ENCODE measurements at regions not wholly inside any gene's neighbourhood (a gene's known extent, or its start where the extent isn't known, plus 50 kb on each side); places are given as distances from the start of the nearest gene placed in this dataset.

DNA sequence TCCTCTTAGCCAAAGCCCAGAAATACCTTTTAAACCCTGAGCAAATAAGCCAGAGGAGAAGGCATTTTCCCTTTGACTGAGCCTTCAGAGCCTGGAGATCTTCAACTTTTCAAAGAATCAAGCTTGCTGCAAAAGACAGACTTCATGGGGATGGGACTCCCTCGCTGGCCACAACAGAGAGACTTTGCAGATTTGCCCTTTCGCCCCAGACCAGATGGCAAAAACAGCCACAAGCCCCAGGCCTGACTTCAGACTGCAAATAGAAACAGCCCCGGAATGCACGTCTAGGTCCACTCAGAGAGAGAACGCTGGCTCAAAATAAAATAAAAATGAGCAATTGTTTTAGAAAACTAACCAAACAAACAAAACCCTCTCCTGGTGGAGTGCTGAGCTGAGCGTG, 114.6 kb upstream of the MED13L start:
- TF ChIP-seq, protein P1, sequence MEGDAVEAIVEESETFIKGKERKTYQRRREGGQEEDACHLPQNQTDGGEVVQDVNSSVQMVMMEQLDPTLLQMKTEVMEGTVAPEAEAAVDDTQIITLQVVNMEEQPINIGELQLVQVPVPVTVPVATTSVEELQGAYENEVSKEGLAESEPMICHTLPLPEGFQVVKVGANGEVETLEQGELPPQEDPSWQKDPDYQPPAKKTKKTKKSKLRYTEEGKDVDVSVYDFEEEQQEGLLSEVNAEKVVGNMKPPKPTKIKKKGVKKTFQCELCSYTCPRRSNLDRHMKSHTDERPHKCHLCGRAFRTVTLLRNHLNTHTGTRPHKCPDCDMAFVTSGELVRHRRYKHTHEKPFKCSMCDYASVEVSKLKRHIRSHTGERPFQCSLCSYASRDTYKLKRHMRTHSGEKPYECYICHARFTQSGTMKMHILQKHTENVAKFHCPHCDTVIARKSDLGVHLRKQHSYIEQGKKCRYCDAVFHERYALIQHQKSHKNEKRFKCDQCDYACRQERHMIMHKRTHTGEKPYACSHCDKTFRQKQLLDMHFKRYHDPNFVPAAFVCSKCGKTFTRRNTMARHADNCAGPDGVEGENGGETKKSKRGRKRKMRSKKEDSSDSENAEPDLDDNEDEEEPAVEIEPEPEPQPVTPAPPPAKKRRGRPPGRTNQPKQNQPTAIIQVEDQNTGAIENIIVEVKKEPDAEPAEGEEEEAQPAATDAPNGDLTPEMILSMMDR (IDR thresholded peaks at IDR 0.05; ENCODE audit: low read depth, low read length): no peak
- TF ChIP-seq POLR2A (IDR thresholded peaks at IDR 0.05; ENCODE audit: extremely low read depth, insufficient read length) (no peak), MYC (IDR thresholded peaks at IDR 0.05; ENCODE audit: low read depth, low read length) (no peak)
- TF ChIP-seq, protein P2, sequence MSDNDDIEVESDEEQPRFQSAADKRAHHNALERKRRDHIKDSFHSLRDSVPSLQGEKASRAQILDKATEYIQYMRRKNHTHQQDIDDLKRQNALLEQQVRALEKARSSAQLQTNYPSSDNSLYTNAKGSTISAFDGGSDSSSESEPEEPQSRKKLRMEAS (IDR thresholded peaks at IDR 0.05; ENCODE audit: low read depth, low read length): no peak
